Adrenal gland (tissue), 5 donors: ENCODE measurements at regions not wholly inside any gene's neighbourhood (a gene's known extent, or its start where the extent isn't known, plus 50 kb on each side); places are given as distances from the start of the nearest gene placed in this dataset.

ENCODE experiments used
- POLR2A ChIP-seq, 2 donors: fragments of 450-650 bp; IDR thresholded peaks; one replicate each; pipeline ENCODE4 v1.6.1; 2017; ENCODE audit warnings: antibody characterized with exemption in 2 of 2, mild to moderate bottlenecking in 2 of 2, moderate library complexity in 1 of 2
- TF ChIP-seq, protein P1 (sequence below), 6 experiments: fragments of 450-650 bp in 4 of 6; fragments of 200-600 bp in 2 of 6; sonication (generic) in 1 of 6; IDR thresholded peaks; 1 replicate in 5 of 6; 2 replicates in 1 of 6; pipeline versions ENCODE4 v1.5.1 to v1.8.0; 2016 to 2021; ENCODE audit warnings: antibody characterized with exemption in 6 of 6, mild to moderate bottlenecking in 2 of 6, moderate library complexity in 1 of 6
- donor health status: DM: no; HTN: no; CAD: no.

DNA sequence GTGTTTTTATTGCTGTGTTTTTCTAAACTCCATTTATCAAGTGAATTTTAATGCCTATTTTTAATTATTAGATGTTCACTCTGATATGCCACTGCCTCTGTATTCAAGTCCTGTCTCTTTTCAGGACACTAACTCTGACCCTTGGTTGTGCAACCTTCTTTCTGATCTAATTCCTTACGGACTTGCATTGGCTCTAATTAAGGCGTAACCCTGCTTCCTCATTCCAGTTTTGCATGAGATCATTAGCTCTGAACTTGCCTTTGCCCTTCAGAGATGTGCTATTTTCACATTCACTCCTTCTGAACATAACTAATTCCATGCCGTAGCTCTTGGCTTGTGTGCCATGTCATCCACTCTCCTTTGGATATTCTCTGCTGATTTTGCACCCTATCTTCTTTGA lies 162.5 kb upstream of the TMEFF2 start:
- TF ChIP-seq, protein P1, sequence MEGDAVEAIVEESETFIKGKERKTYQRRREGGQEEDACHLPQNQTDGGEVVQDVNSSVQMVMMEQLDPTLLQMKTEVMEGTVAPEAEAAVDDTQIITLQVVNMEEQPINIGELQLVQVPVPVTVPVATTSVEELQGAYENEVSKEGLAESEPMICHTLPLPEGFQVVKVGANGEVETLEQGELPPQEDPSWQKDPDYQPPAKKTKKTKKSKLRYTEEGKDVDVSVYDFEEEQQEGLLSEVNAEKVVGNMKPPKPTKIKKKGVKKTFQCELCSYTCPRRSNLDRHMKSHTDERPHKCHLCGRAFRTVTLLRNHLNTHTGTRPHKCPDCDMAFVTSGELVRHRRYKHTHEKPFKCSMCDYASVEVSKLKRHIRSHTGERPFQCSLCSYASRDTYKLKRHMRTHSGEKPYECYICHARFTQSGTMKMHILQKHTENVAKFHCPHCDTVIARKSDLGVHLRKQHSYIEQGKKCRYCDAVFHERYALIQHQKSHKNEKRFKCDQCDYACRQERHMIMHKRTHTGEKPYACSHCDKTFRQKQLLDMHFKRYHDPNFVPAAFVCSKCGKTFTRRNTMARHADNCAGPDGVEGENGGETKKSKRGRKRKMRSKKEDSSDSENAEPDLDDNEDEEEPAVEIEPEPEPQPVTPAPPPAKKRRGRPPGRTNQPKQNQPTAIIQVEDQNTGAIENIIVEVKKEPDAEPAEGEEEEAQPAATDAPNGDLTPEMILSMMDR (IDR thresholded peaks at IDR 0.05): no peak
- no peak for TF ChIP-seq POLR2A (IDR thresholded peaks at IDR 0.05)
